SK-N-MC (cell line): ENCODE measurements at regions not wholly inside any gene's neighbourhood (a gene's known extent, or its start where the extent isn't known, plus 50 kb on each side); places are given as distances from the start of the nearest gene placed in this dataset.

Source experiments
- EZH2 ChIP-seq: fragments of 200-600 bp; sonication (generic); IDR thresholded peaks from one replicate; pipeline ENCODE4 v1.6.1; 2017; ENCODE audit warnings: antibody characterized with exemption
- FOXP2 ChIP-seq: optimal IDR thresholded peaks from 2 replicates; pipeline ENCODE3; 2011; ENCODE audit warnings: mild to moderate bottlenecking, moderate library complexity; ENCODE audit not compliant: insufficient read depth; ENCODE audit errors: extremely low read length, control extremely low read depth
- POLR2AphosphoS5 ChIP-seq: IDR thresholded peaks from 2 replicates; pipeline ENCODE4 v1.6.1; 2012; ENCODE audit warnings: mild to moderate bottlenecking, low read depth, low read length, borderline replicate concordance

DNA sequence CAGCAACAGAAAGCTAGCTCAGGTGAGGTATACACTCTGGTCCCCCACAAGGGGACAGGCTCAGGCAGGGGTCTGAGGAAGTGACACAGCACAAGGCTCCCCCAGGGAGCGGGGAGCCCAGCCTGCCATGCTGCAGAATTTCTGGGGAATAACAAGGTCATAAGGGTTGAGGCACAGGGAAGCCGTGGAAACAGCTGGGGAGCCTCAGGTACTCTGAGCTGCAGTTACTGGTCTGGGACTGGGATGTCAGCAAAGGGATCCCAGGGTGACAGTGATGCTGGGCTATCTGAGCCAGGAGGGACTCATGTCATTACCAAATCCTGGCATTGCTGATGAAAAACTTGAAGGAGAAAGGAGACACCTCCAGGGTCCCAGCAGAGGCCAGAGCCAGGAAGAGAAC is 64.4 kb upstream of the NANOS1 start:
- TF ChIP-seq POLR2AphosphoS5: no peak
- no peak for TF ChIP-seq EZH2
- no peak for TF ChIP-seq FOXP2
